ENCODE measurements at regions not wholly inside any gene's neighbourhood (a gene's known extent, or its start where the extent isn't known, plus 50 kb on each side); places are given as distances from the start of the nearest gene placed in this dataset.

GRCh38 chr2:228446734-228447133 lies 265.2 kb upstream of the SPHKAP start:
- ChIA-PET POLR2A (no interaction called here), CTCF (no interaction called here)
- intact Hi-C loops (cut with micrococcal nuclease), result no loop called here
- dilution Hi-C loops (cut with MboI; ENCODE audit: extremely low pct_ligation_motif_present, low sequenced_read_pairs), result no loop called here
- no peaks in the 10 kb centered on the region for H3K27me3 ChIP-seq (ENCODE audit: control insufficient read depth in 2 of 2, insufficient read depth in 2 of 2, low read length in 2 of 2)
- BruUV-seq (replicated peaks), result no TSS peak
- no peaks in the 10 kb centered on the region for H3K9me3 ChIP-seq (replicated peaks; ENCODE audit: control insufficient read depth, insufficient read depth, low read length)
- H3K4me1 ChIP-seq (ENCODE audit: control insufficient read depth, extremely low read depth, insufficient read depth, low read length), result no peaks in the 10 kb centered on the region
- no peak overlapping the region for H3K9ac ChIP-seq (replicated peaks; ENCODE audit: extremely low read depth, insufficient read depth, low read length)
- FAIRE-seq, result no peak
- no peaks in the 10 kb centered on the region for H4K20me1 ChIP-seq (replicated peaks; ENCODE audit: control insufficient read depth, extremely low read depth, insufficient read depth, low read length)
- no peaks in the 10 kb centered on the region for H3K36me3 ChIP-seq (ENCODE audit: control insufficient read depth in 2 of 2, extremely low read depth in 1 of 2, insufficient read depth in 2 of 2, low read length in 2 of 2)
- no peak overlapping the region for H3K27ac ChIP-seq (ENCODE audit: insufficient read depth, low read depth, low read length)
- no peak overlapping the region for H3K4me3 ChIP-seq (replicated peaks in 1 of 3; ENCODE audit: insufficient read depth in 1 of 3, low read depth in 1 of 3, low read length in 3 of 3)
- no peak for TF ChIP-seq CTCF (IDR thresholded peaks at IDR 0.05; ENCODE audit: extremely low read depth in 1 of 2, insufficient read depth in 1 of 2, low read depth in 1 of 2, low read length in 2 of 2)
- no peak for TF ChIP-seq MAX (IDR thresholded peaks at IDR 0.05; ENCODE audit: insufficient read depth, insufficient read length)
- TF ChIP-seq POLR2AphosphoS5 (IDR thresholded peaks at IDR 0.05; ENCODE audit: insufficient read depth, low read depth, low read length), result no peak
- no peak for TF ChIP-seq GATA2 (IDR thresholded peaks at IDR 0.05; ENCODE audit: insufficient read depth, insufficient read length, low read depth, low read length)
- TF ChIP-seq FOS (IDR thresholded peaks at IDR 0.05; ENCODE audit: borderline replicate concordance, insufficient read depth, low read length), result no peak
- TF ChIP-seq JUN (IDR thresholded peaks at IDR 0.05; ENCODE audit: borderline replicate concordance, insufficient read depth, insufficient read length, low read depth), result no peak
- no peak for TF ChIP-seq POLR2A (IDR thresholded peaks at IDR 0.05; ENCODE audit: low read depth, low read length)
- no peak for TF ChIP-seq EZH2 (IDR thresholded peaks at IDR 0.05; ENCODE audit: borderline replicate concordance, low read depth, low read length, severe bottlenecking)
- TF ChIP-seq MYC (IDR thresholded peaks at IDR 0.05; ENCODE audit: low read depth, low read length), result no peak
- H3K9me1 ChIP-seq (replicated peaks; ENCODE audit: control insufficient read depth, extremely low read depth, insufficient read depth, low read length), result no peaks in the 10 kb centered on the region
- no peak for DNase-seq (ENCODE audit: low read depth, low spot score)
- no peak overlapping the region for H3K4me2 ChIP-seq (ENCODE audit: insufficient read depth, low read length)
- H3K79me2 ChIP-seq (ENCODE audit: control insufficient read depth, insufficient read depth, low read length), result no peaks in the 10 kb centered on the region
- H2AFZ ChIP-seq (ENCODE audit: low read depth, low read length), result no peak overlapping the region

Data from endothelial cell of umbilical vein (primary cell).